Activated CD4-positive, alpha-beta T cell treated with anti-CD3 and anti-CD28 coated beads for 36 hours (primary cell): ENCODE measurements at regions not wholly inside any gene's neighbourhood (a gene's known extent, or its start where the extent isn't known, plus 50 kb on each side); places are given as distances from the start of the nearest gene placed in this dataset.

Source experiments
- ATAC-seq: fragments of 200-7000 bp; cut with Tn5 transposase; one replicate; pipeline ENCODE4 v1.10.0; 2021; ENCODE audit warnings: mild to moderate bottlenecking, moderate library complexity
- CTCF ChIA-PET: fragments of 350-600 bp; sonication (Branson Sonifier 250); formaldehyde crosslinking; loops from one replicate; lab custom pipeline; 2021; ENCODE audit warnings: antibody characterized with exemption; lab: Charles Lee
- POLR2A ChIA-PET: fragments of 350-600 bp; sonication (Branson Sonifier 250); formaldehyde crosslinking; loops from one replicate; lab custom pipeline; 2021; ENCODE audit warnings: antibody characterized with exemption, inconsistent platforms; lab: Charles Lee
- DNase-seq: peaks from one replicate; pipeline ENCODE4 v3.0.0-alpha.2; 2020
- H3K27ac Mint-ChIP-seq: one replicate; pipeline ENCODE4 v1.8.0; 2021; ENCODE audit warnings: mixed read lengths
- H3K27me3 Mint-ChIP-seq: one replicate; pipeline ENCODE4 v1.8.0; 2021; ENCODE audit warnings: mixed read lengths
- H3K36me3 Mint-ChIP-seq: one replicate; pipeline ENCODE4 v1.8.0; 2021; ENCODE audit warnings: low read depth, mixed read lengths
- H3K4me1 Mint-ChIP-seq: one replicate; pipeline ENCODE4 v1.8.0; 2021; ENCODE audit warnings: mixed read lengths
- H3K4me3 Mint-ChIP-seq: one replicate; pipeline ENCODE4 v1.8.0; 2021; ENCODE audit warnings: mild to moderate bottlenecking, moderate library complexity, mixed read lengths
- H3K9me3 Mint-ChIP-seq: one replicate; pipeline ENCODE4 v1.8.0; 2021; ENCODE audit warnings: low read depth, mixed read lengths
- intact Hi-C, 2 experiments: fragments of 100-400 bp; cut with DNase I in 1 of 2; cut with micrococcal nuclease in 1 of 2; formaldehyde crosslinking; loops; one replicate each; pipeline versions ENCODE4 v1.14.2 to v1.15.1; 2022 to 2024; cut with DNase I, micrococcal nuclease

- intact Hi-C loops: no loop called here
- no peak overlapping the region for H3K27ac Mint-ChIP-seq
- DNase-seq (no peak), ATAC-seq (no peak)
- CTCF ChIA-PET: no interaction called here
- H3K9me3 Mint-ChIP-seq: no peaks in the 10 kb centered on the region
- POLR2A ChIA-PET: no interaction called here
- H3K27me3 Mint-ChIP-seq: no peaks in the 10 kb centered on the region
- H3K36me3 Mint-ChIP-seq: no peaks in the 10 kb centered on the region
- no peak overlapping the region for H3K4me3 Mint-ChIP-seq
- H3K4me1 Mint-ChIP-seq: no peaks in the 10 kb centered on the region
Observed at GRCh38 chr1:82704966-82705365, 904.2 kb downstream of the ADGRL2 start.

DNA sequence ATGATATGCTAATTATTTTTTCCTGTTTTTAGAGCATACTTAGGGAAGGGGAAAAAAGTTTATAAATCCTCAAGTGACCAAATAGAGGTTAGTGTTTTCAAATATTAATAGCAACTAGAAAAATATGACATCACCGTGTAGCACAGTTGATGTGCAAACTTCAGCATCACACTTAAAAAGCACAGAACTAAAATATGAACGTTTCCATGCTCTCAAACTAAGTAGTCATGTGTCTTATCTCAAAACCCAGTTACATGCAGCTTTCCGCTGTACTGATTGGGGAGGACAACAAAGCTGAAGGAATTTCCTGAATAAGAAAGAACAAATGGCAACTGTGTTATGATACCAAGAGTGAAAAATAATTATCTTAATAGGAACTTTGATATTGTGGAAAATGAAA is 903.7 kb downstream of the ADGRL2 start:
- no peaks in the 10 kb centered on the region for H3K9me3 Mint-ChIP-seq
- ChIA-PET CTCF (no interaction called here), POLR2A (no interaction called here)

DNA sequence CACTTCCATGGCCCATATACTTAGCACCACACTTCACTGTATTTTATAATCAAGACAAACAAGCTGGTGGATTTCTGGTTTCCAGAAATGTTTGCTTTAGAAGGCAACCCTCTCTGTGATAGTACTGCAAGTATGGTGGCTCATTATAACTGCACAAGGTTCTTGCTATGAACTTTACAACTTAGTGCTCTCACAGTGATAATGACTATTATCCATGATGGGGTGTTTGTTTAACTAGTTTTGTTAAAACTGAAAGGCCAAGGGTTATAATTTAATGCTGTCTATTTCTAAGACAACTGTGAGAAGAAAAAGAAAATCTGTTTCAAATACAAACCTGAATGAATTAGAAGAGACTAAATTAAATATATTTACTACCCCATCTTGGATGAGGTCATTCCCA is 903.2 kb downstream of the ADGRL2 start:
- POLR2A ChIA-PET: no interaction called here
- H3K27me3 Mint-ChIP-seq: no peaks in the 10 kb centered on the region

More for the DNA sequence above, 903.7 kb downstream of the ADGRL2 start:
- no peaks in the 10 kb centered on the region for H3K4me1 Mint-ChIP-seq
- no peak overlapping the region for H3K4me3 Mint-ChIP-seq
- no peak for DNase-seq
- no peaks in the 10 kb centered on the region for H3K36me3 Mint-ChIP-seq
- intact Hi-C loops: no loop called here
- no peak overlapping the region for H3K27ac Mint-ChIP-seq
- H3K27me3 Mint-ChIP-seq: no peaks in the 10 kb centered on the region
- no peak for ATAC-seq

DNA sequence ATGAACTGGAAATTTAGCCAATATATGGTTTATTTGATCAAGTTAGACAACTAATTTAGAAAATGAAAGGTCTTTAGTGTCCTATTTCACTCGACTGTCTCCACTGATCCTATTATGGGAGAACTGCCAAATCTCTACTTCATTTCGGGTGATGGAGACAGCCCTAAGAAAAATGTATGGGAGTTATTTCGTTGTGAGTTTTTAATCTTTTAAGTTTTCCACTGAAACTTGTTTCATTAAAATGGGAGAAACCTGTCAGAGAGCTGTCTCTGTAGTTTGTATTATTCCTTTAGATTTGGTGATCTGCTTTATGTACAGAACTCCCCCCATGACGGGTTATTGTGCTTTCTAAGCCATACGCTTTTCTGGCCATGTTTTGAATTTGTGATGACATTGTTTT is 899.7 kb downstream of the ADGRL2 start:
- no peaks in the 10 kb centered on the region for H3K9me3 Mint-ChIP-seq
- no peak overlapping the region for H3K4me3 Mint-ChIP-seq
- no peaks in the 10 kb centered on the region for H3K27me3 Mint-ChIP-seq
- no peak overlapping the region for H3K27ac Mint-ChIP-seq
- intact Hi-C loops: no loop called here
- ChIA-PET POLR2A (interaction anchor here (0.6 kb wide), 1 partner anchor 433 kb away, joined by 5 read pairs; no protein-coding TSS in a partner anchor), CTCF (no interaction called here)
- H3K4me1 Mint-ChIP-seq: no peaks in the 10 kb centered on the region
- no peaks in the 10 kb centered on the region for H3K36me3 Mint-ChIP-seq
- ATAC-seq (no peak), DNase-seq (no peak)

More for the DNA sequence above, 903.2 kb downstream of the ADGRL2 start:
- Mint-ChIP-seq H3K9me3 (no peaks in the 10 kb centered on the region), H3K4me1 (no peaks in the 10 kb centered on the region), H3K4me3 (no peak overlapping the region), H3K36me3 (no peaks in the 10 kb centered on the region), H3K27ac (no peak overlapping the region)
- DNase-seq (no peak), ATAC-seq (no peak)
- intact Hi-C loops: no loop called here
- CTCF ChIA-PET: no interaction called here

GRCh38 chr1:82697965-82698364 is 897.2 kb downstream of the ADGRL2 start:
- Mint-ChIP-seq H3K4me1 (no peaks in the 10 kb centered on the region), H3K27ac (no peak overlapping the region), H3K9me3 (no peaks in the 10 kb centered on the region), H3K27me3 (peaks cover 3% of the 10 kb centered on the region), H3K4me3 (no peak overlapping the region), H3K36me3 (no peaks in the 10 kb centered on the region)
- no peak for DNase-seq
- ChIA-PET CTCF (interaction anchor here (0.6 kb wide), 2 partner anchors 330 to 1907 kb away, joined by 3 read pairs; no protein-coding TSS in a partner anchor), POLR2A (no interaction called here)
- intact Hi-C loops: no loop called here
- ATAC-seq: no peak

GRCh38 chr1:82695443-82695842 is 894.7 kb downstream of the ADGRL2 start:
- H3K27ac Mint-ChIP-seq: no peak overlapping the region
- H3K36me3 Mint-ChIP-seq: no peaks in the 10 kb centered on the region
- ATAC-seq (no peak), DNase-seq (no peak)
- peaks cover 3% of the 10 kb centered on the region for H3K27me3 Mint-ChIP-seq
- H3K9me3 Mint-ChIP-seq: no peaks in the 10 kb centered on the region
- intact Hi-C loops: no loop called here
- no peaks in the 10 kb centered on the region for H3K4me1 Mint-ChIP-seq
- CTCF ChIA-PET: no interaction called here
- no peak overlapping the region for H3K4me3 Mint-ChIP-seq
- POLR2A ChIA-PET: no interaction called here

DNA sequence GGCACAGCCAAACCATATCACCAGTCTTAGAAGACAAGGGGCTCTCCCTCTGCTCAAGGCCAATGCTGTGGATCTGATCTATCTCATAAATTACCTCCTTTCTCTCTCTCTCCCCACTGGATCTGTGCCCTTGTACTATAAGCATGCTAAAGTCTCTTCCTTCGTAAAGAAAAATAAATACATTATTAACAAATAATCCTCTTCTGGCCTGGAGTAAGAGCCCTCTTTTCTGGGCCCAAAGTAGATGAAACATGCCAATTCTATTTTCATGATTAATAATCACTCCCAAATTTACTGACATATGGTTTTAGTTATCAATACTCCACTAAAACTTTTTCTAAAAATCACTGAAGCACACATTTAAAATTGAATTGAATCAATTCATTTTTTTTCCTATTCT is 889.7 kb downstream of the ADGRL2 start:
- no peaks in the 10 kb centered on the region for H3K4me1 Mint-ChIP-seq
- H3K4me3 Mint-ChIP-seq: no peak overlapping the region
- intact Hi-C loops: no loop called here
- DNase-seq (no peak), ATAC-seq (no peak)
- CTCF ChIA-PET: no interaction called here
- POLR2A ChIA-PET: no interaction called here
- H3K36me3 Mint-ChIP-seq: no peaks in the 10 kb centered on the region
- peaks cover 4% of the 10 kb centered on the region for H3K9me3 Mint-ChIP-seq
- H3K27me3 Mint-ChIP-seq: peaks cover 3% of the 10 kb centered on the region
- H3K27ac Mint-ChIP-seq: no peak overlapping the region

DNA sequence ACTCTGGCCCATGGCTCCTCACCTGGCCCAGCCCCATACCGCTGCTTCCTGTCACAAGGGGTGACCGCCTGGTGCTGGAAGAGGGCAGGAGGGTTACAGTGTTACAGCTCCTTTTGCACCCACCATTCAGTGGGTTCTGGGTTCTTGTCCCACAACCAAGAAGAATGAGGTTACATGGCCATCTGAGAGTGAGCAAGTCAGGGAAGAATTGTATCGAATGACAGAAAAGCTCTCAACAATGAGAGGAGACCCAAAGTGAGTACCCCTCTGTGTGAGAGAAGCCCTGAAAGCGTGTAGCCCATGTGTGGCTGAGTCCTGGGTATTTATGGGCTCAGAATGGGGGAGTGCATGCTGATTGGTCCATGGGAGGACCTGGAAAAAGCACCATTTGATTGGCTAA is 888.5 kb downstream of the ADGRL2 start:
- no peak overlapping the region for H3K4me3 Mint-ChIP-seq
- intact Hi-C loops: no loop called here
- H3K4me1 Mint-ChIP-seq: no peaks in the 10 kb centered on the region
- ATAC-seq (no peak), DNase-seq (no peak)
- H3K27ac Mint-ChIP-seq: no peak overlapping the region
- ChIA-PET CTCF (interaction anchor here (1.0 kb wide), 1 partner anchor 8 kb away, joined by 3 read pairs; no protein-coding TSS in a partner anchor), POLR2A (no interaction called here)
- H3K27me3 Mint-ChIP-seq: peaks cover under 1% of the 10 kb centered on the region
- peaks cover 4% of the 10 kb centered on the region for H3K9me3 Mint-ChIP-seq
- H3K36me3 Mint-ChIP-seq: no peaks in the 10 kb centered on the region

- CTCF ChIA-PET: no interaction called here
Observed at GRCh38 chr1:82686774-82687173, 886.0 kb downstream of the ADGRL2 start.

DNA sequence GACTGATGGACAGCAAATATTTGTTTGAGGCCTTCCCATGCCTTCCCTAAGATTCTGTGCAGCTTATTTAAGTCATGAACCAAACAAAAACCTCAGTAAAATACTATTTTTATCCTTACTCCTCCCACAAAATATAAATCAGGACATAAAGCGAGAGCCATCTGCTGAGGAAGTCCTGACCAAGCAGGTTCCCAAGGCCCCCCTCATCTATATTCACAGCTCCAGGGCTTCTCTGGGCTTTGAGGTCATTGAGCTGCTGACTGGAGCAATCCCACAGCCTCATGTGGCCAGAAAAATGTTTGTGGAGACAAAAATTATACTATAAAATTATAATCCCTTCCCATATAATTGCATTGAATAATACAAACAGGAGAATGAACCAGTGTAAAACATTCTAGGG is 846.2 kb downstream of the ADGRL2 start:
- ATAC-seq (no peak), DNase-seq (no peak)
- H3K9me3 Mint-ChIP-seq: no peaks in the 10 kb centered on the region
- ChIA-PET POLR2A (no interaction called here), CTCF (no interaction called here)
- H3K4me1 Mint-ChIP-seq: no peaks in the 10 kb centered on the region
- H3K4me3 Mint-ChIP-seq: no peak overlapping the region
- no peaks in the 10 kb centered on the region for H3K27me3 Mint-ChIP-seq
- intact Hi-C loops: no loop called here
- H3K27ac Mint-ChIP-seq: no peak overlapping the region
- H3K36me3 Mint-ChIP-seq: no peaks in the 10 kb centered on the region

More at GRCh38 chr1:82686774-82687173, 886.0 kb downstream of the ADGRL2 start:
- Mint-ChIP-seq H3K36me3 (no peaks in the 10 kb centered on the region), H3K9me3 (peaks cover 5% of the 10 kb centered on the region), H3K4me3 (no peak overlapping the region), H3K27me3 (no peaks in the 10 kb centered on the region), H3K4me1 (no peaks in the 10 kb centered on the region), H3K27ac (no peak overlapping the region)
- intact Hi-C loops: no loop called here
- ATAC-seq (no peak), DNase-seq (no peak)
- POLR2A ChIA-PET: no interaction called here

DNA sequence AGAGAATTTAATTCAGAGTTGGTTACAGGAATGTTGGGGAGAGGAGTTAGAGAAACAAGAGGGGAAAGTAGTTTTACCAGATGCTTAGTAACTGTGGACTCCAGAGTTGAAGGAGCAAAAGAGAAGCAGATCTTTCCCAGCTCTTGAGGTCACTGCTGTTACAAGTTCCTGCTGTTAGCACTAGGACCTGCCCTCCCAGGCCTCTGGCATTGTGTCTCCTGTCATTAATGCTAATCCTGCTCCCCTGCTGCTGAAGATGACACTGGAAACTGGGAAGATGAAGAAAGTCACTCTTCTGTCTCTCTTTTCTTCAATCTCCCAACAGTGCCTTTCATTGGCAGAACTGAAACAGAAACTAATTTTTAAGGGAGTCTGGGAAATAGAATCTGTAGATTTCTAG is 845.6 kb downstream of the ADGRL2 start:
- no peak overlapping the region for H3K27ac Mint-ChIP-seq
- ChIA-PET POLR2A (no interaction called here), CTCF (no interaction called here)
- intact Hi-C loops: no loop called here
- DNase-seq (no peak), ATAC-seq (no peak)
- H3K36me3 Mint-ChIP-seq: no peaks in the 10 kb centered on the region
- H3K27me3 Mint-ChIP-seq: no peaks in the 10 kb centered on the region
- H3K4me1 Mint-ChIP-seq: no peaks in the 10 kb centered on the region
- no peak overlapping the region for H3K4me3 Mint-ChIP-seq
- H3K9me3 Mint-ChIP-seq: no peaks in the 10 kb centered on the region

DNA sequence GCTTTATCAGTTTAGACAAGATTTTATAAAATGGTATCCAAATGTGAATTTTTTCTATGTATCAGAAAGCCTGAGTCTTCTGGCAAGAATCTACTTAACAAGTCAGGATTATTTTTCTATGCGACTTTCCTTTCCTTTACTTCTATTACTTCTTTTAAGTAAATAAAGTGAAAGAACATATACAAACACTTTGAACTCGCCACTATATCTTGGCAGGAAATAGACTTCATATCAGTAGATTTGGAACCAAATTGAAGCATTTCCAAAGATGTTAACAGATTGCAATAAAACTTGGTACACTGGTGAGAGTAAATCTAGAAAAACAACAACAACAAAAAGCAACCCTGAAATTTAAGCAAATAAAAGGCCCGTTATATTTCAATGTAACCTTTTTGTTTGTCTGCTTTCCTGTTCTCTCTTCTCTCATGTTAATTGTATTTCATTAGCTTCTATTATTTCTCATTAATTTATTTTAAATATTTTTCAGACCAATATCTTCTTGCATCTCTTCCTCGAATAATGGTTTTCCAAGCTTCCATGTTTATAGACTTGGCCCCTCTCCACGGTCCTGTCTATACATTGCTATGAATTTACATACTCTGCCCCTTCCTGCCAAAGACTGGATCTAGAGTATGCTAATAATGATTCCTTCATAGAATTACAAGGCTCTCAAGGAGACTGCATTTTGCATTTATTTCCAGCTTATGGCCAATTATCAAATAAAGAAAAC is 843.6 kb downstream of the ADGRL2 start:
- H3K27me3 Mint-ChIP-seq: no peaks in the 10 kb centered on the region
- no peak for ATAC-seq
- no peaks in the 10 kb centered on the region for H3K4me1 Mint-ChIP-seq
- no peaks in the 10 kb centered on the region for H3K36me3 Mint-ChIP-seq
- ChIA-PET POLR2A (no interaction called here), CTCF (no interaction called here)
- intact Hi-C loops: no loop called here
- no peak overlapping the region for H3K27ac Mint-ChIP-seq
- DNase-seq: no peak
- no peak overlapping the region for H3K4me3 Mint-ChIP-seq
- H3K9me3 Mint-ChIP-seq: no peaks in the 10 kb centered on the region
